ENCODE measurements at regions not wholly inside any gene's neighbourhood (a gene's known extent, or its start where the extent isn't known, plus 50 kb on each side); places are given as distances from the start of the nearest gene placed in this dataset.

DNA sequence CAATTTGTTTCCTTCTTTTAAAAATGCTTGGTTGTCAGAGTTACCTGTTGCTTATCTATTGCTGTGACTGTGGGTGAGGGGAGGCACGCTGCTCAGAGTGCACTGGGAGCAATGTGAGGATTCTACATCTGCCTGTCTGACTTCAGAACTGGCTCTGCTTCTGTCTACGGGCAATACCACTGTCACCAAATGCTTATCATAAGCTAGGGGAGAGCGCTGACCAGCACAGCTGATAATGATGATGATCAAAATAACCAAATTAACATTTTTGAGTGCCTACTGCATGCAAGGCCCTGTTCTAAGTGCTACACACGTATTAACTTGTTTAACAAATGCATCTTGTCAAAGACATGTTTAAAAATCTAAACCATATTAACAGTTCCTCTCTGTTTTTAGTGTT, 79.2 kb upstream of the TPRG1 start:
- DNase-seq (ENCODE audit: low read depth in 2 of 2): no peak
- TF ChIP-seq, protein P1, sequence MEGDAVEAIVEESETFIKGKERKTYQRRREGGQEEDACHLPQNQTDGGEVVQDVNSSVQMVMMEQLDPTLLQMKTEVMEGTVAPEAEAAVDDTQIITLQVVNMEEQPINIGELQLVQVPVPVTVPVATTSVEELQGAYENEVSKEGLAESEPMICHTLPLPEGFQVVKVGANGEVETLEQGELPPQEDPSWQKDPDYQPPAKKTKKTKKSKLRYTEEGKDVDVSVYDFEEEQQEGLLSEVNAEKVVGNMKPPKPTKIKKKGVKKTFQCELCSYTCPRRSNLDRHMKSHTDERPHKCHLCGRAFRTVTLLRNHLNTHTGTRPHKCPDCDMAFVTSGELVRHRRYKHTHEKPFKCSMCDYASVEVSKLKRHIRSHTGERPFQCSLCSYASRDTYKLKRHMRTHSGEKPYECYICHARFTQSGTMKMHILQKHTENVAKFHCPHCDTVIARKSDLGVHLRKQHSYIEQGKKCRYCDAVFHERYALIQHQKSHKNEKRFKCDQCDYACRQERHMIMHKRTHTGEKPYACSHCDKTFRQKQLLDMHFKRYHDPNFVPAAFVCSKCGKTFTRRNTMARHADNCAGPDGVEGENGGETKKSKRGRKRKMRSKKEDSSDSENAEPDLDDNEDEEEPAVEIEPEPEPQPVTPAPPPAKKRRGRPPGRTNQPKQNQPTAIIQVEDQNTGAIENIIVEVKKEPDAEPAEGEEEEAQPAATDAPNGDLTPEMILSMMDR (IDR thresholded peaks at IDR 0.05; ENCODE audit: low read depth, low read length): no peak
- H3K4me3 ChIP-seq (replicated peaks in 1 of 2; ENCODE audit: low read depth in 2 of 2, low read length in 2 of 2): no peak overlapping the region

DNA sequence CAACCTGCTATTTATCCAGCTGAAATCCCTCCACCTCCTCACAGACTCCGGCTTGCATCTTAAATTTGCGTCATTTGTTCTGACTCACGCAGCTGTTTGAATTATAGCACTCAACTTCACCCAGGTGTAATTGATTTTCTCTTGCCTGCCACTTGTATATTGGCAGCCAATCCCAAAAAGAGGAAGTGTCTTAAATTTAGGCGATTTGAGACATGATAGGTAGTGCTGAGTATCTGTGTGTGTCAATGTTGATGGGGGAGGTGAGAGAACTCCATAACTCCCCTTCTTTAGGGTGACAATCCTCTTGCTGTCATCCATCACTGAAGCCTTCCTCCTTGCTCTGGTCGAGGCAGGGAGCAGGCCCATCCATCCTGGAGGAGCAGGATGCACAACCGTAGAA, 77.2 kb upstream of the TPRG1 start:
- H3K4me3 ChIP-seq (replicated peaks in 1 of 2; ENCODE audit: low read depth in 2 of 2, low read length in 2 of 2): no peak overlapping the region
- DNase-seq (ENCODE audit: low read depth in 2 of 2): no peak
- TF ChIP-seq, protein P1 (IDR thresholded peaks at IDR 0.05; ENCODE audit: low read depth, low read length): no peak

DNA sequence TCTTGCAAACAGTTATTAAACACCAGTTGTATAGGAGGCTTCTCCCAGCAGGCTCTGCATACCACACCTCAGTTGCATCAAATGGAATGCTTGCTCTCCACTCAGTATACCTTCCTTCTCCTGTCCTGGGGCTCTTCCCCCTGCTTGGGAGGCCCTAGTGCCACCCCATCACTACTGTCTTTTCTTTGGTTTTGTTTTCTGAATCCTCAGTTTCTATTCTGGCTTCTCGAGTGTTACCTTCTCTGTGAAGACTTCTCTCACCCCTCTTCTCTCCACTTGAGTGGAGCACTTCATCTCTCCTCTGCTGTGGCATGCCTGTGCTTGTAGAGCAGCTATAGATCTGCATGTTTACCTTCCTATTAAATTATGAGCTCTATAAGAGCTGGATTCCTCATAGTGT, 75.7 kb upstream of the TPRG1 start:
- no peak overlapping the region for H3K4me3 ChIP-seq (replicated peaks in 1 of 2; ENCODE audit: low read depth in 2 of 2, low read length in 2 of 2)
- DNase-seq (ENCODE audit: low read depth in 2 of 2): no peak
- TF ChIP-seq, protein P1 (IDR thresholded peaks at IDR 0.05; ENCODE audit: low read depth, low read length): no peak

DNA sequence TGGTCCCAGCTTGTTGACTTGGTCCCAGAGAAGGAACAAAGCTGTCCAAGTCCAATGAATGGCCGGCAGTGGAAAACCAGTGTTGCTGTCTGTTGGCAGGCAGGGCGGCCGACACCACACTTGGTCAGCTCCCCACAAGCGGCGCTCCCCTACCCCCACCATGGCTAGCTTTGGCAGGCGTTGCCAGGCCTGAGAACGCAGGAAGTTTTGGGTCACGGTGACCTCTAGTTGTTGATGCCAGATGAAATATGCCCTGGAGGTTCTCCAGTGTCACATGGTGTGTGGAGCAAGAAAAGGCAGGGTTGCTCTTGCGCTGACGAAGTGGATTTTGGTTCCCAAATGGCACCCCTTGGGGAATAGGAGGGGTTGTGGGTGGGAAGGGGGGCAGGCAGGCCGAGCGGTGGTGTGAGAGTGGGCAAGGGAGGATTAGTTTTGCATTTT, 72.7 kb upstream of the TPRG1 start:
- H3K4me3 ChIP-seq (replicated peaks in 1 of 2; ENCODE audit: low read depth in 2 of 2, low read length in 2 of 2): no peak overlapping the region
- TF ChIP-seq, protein P1 (IDR thresholded peaks at IDR 0.05; ENCODE audit: low read depth, low read length): no peak
- peak in 1 of 2 donors; percentile 36 for DNase-seq (ENCODE audit: low read depth in 2 of 2)

DNA sequence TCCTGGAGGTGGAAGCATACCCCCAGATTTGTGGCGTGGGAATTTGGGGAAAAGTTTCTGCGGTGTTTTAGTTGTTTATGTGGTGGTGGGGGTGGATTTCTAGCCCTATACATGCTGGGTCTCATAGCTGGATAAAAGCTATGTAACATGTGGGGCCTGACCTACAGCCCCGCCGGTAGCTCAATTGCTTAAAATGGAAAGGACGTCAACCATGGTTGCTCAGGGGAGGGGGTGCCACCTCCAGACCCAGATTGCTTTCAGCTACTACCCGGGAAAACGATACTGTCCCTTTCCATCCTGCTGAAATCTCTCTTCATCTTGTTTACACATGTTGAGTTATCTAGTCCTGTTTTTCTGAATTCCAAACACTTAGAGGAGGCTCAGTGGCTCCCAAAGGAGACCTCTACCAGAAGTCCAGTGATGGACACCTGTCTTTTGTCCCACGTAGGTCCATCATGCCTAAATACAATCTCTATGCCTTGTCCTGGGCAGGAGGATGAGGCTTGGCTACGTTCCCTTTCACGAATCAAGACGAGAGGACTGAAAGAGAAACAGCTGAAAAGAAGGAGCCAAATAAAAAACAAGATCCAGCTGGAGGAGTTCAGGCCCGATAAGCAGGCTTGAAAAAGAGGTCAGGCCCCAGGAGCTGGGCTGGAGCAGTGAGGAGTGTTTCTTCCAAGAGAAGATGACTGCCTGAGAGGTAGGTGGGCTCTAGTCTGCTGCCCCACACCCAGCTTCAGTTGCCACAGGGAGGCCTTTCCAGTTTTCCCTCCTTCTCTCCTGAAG, 72.1 kb upstream of the TPRG1 start:
- no peak overlapping the region for H3K4me3 ChIP-seq (replicated peaks in 1 of 2; ENCODE audit: low read depth in 2 of 2, low read length in 2 of 2)
- TF ChIP-seq, protein P1 (IDR thresholded peaks at IDR 0.05; ENCODE audit: low read depth, low read length): no peak

DNA sequence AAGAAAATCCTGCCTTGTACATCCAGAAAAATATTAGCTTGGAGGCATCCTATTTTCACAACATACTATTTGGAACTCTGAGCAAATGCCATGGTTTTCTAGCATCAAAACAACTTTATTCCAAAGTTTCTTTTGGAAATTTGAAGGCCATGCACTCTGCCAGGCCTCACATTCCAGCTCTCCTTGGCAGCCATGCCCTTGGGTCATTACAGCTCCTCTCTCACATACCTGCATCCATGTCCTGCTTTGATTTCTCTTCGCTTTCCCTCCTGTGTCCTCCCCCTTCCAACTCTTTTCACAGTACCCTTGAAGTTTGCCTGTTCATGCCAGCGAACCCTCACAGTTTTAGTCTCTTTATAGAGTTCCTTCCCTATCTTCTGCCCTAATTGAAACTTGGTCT, 70.9 kb upstream of the TPRG1 start:
- DNase-seq (ENCODE audit: low read depth in 2 of 2): no peak
- no peak overlapping the region for H3K4me3 ChIP-seq (replicated peaks in 1 of 2; ENCODE audit: low read depth in 2 of 2, low read length in 2 of 2)
- TF ChIP-seq, protein P1 (IDR thresholded peaks at IDR 0.05; ENCODE audit: low read depth, low read length): no peak

More for the DNA sequence above, 72.1 kb upstream of the TPRG1 start:
- no peak for DNase-seq (ENCODE audit: low read depth in 2 of 2)

Measured in cardiac fibroblast (primary cell).